22Rv1 (cell line): ENCODE measurements at regions not wholly inside any gene's neighbourhood (a gene's known extent, or its start where the extent isn't known, plus 50 kb on each side); places are given as distances from the start of the nearest gene placed in this dataset.

Experiments
- ZFX ChIP-seq: fragments of 450-650 bp; IDR thresholded peaks from 2 replicates; pipeline ENCODE4 v1.6.1; 2017; ENCODE audit warnings: antibody characterized with exemption, borderline replicate concordance
- TF ChIP-seq, protein P1 (sequence below): fragments of 450-650 bp; IDR thresholded peaks from 2 replicates; pipeline ENCODE4 v1.5.1; 2017; ENCODE audit warnings: mild to moderate bottlenecking

DNA sequence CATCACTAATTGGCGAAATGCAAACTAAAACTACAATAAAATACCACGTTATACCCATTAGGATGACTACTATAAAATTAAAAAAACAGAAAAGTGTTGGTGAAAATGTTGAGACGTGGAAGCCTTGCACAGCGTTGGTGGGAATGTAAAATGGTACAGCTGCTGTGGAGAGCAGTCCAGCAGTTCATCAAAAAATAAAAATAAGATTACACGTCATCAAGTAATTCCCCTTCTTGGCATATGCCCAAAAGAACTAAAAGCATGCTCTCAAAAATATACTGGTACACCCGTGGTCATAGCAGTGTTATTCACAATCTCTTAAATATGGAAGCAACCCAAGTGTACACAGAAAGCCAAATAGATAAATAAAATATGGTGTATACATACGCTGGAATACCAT, 71.8 kb upstream of the NDN start:
- TF ChIP-seq, protein P1, sequence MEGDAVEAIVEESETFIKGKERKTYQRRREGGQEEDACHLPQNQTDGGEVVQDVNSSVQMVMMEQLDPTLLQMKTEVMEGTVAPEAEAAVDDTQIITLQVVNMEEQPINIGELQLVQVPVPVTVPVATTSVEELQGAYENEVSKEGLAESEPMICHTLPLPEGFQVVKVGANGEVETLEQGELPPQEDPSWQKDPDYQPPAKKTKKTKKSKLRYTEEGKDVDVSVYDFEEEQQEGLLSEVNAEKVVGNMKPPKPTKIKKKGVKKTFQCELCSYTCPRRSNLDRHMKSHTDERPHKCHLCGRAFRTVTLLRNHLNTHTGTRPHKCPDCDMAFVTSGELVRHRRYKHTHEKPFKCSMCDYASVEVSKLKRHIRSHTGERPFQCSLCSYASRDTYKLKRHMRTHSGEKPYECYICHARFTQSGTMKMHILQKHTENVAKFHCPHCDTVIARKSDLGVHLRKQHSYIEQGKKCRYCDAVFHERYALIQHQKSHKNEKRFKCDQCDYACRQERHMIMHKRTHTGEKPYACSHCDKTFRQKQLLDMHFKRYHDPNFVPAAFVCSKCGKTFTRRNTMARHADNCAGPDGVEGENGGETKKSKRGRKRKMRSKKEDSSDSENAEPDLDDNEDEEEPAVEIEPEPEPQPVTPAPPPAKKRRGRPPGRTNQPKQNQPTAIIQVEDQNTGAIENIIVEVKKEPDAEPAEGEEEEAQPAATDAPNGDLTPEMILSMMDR = no peak
- TF ChIP-seq ZFX = no peak
